H9 (cell line): ENCODE measurements at regions not wholly inside any gene's neighbourhood (a gene's known extent, or its start where the extent isn't known, plus 50 kb on each side); places are given as distances from the start of the nearest gene placed in this dataset.
A peak's percentile ranks its signal among the peaks of the same experiment; 100 is the strongest.

Source experiments
- DNase-seq: peaks from one replicate; pipeline ENCODE4 v3.0.0-alpha.2; 2017
- H2AFZ ChIP-seq: one replicate; pipeline ENCODE4 v1.6.1; 2013; ENCODE audit warnings: mild to moderate bottlenecking, low read length, control low read depth, moderate library complexity
- H2AK5ac ChIP-seq: 2 replicates; pipeline ENCODE4 v1.6.1; 2013; ENCODE audit warnings: low read length, control low read depth, mixed read lengths; ENCODE audit not compliant: insufficient read length
- H2BK120ac ChIP-seq: one replicate; pipeline ENCODE4 v1.6.1; 2013; ENCODE audit warnings: low read depth, mild to moderate bottlenecking, low read length, control low read depth, inconsistent platforms; ENCODE audit not compliant: poor library complexity, severe bottlenecking
- H2BK12ac ChIP-seq: 2 replicates; pipeline ENCODE4 v1.6.1; 2013; ENCODE audit warnings: low read length, control low read depth, mixed read lengths, low read depth; ENCODE audit not compliant: insufficient read length
- H2BK15ac ChIP-seq: 2 replicates; pipeline ENCODE4 v1.6.1; 2013; ENCODE audit warnings: low read depth, low read length, control low read depth
- H2BK20ac ChIP-seq: one replicate; pipeline ENCODE4 v1.6.1; 2013; ENCODE audit warnings: low read depth, mild to moderate bottlenecking, low read length, control low read depth, inconsistent platforms; ENCODE audit not compliant: poor library complexity, severe bottlenecking
- H2BK5ac ChIP-seq: 2 replicates; pipeline ENCODE4 v1.6.1; 2013; ENCODE audit warnings: low read length, control low read depth, mixed read lengths; ENCODE audit not compliant: insufficient read length
- H3K14ac ChIP-seq: 2 replicates; pipeline ENCODE4 v1.6.1; 2013; ENCODE audit warnings: low read length, control low read depth; ENCODE audit not compliant: insufficient read depth
- H3K18ac ChIP-seq: 2 replicates; pipeline ENCODE4 v1.6.1; 2013; ENCODE audit warnings: low read depth, mild to moderate bottlenecking, mixed read lengths, low read length, control low read depth; ENCODE audit not compliant: insufficient read length
- H3K23ac ChIP-seq: 2 replicates; pipeline ENCODE4 v1.6.1; 2013; ENCODE audit warnings: low read length, control low read depth, mixed read lengths, low read depth; ENCODE audit not compliant: insufficient read length
- H3K23me2 ChIP-seq: 2 replicates; pipeline ENCODE4 v1.6.1; 2013; ENCODE audit warnings: low read depth, mild to moderate bottlenecking, mixed read lengths, low read length, control low read depth; ENCODE audit not compliant: insufficient read length, poor library complexity, severe bottlenecking
- H3K27ac ChIP-seq: 2 replicates; pipeline ENCODE4 v1.5.1; 2013; ENCODE audit warnings: low read length, control low read depth, mixed read lengths, low read depth; ENCODE audit not compliant: insufficient read length
- H3K27me3 ChIP-seq: 2 replicates; pipeline ENCODE4 v1.6.1; 2013; ENCODE audit warnings: low read length, control low read depth, inconsistent platforms; ENCODE audit not compliant: insufficient read depth
- H3K4ac ChIP-seq: 2 replicates; pipeline ENCODE4 v1.6.1; 2013; ENCODE audit warnings: low read depth, mild to moderate bottlenecking, control low read depth, inconsistent platforms, low read length, moderate library complexity
- H3K4me1 ChIP-seq: 2 replicates; pipeline ENCODE4 v1.6.1; 2013; ENCODE audit warnings: low read length, control low read depth, inconsistent platforms; ENCODE audit not compliant: insufficient read depth
- H3K4me2 ChIP-seq: 2 replicates; pipeline ENCODE4 v1.6.1; 2013; ENCODE audit warnings: low read length, control low read depth, mixed read lengths; ENCODE audit not compliant: insufficient read length, insufficient read depth
- H3K56ac ChIP-seq: 2 replicates; pipeline ENCODE4 v1.6.1; 2013; ENCODE audit warnings: low read depth, mild to moderate bottlenecking, mixed read lengths, low read length, control low read depth; ENCODE audit not compliant: insufficient read length
- H3K79me1 ChIP-seq: 2 replicates; pipeline ENCODE4 v1.6.1; 2013; ENCODE audit warnings: low read depth, mild to moderate bottlenecking, moderate library complexity, low read length, control low read depth, inconsistent platforms; ENCODE audit not compliant: insufficient read depth, poor library complexity, severe bottlenecking
- H3K79me2 ChIP-seq: 2 replicates; pipeline ENCODE4 v1.6.1; 2013; ENCODE audit warnings: low read length, control low read depth, inconsistent platforms; ENCODE audit not compliant: insufficient read depth
- H3K9ac ChIP-seq: 2 replicates; pipeline ENCODE4 v1.6.1; 2013; ENCODE audit warnings: low read length, control low read depth, mixed read lengths; ENCODE audit not compliant: insufficient read length; ENCODE audit errors: extremely low read depth
- H3K9me3 ChIP-seq: one replicate; pipeline ENCODE4 v1.6.1; 2013; ENCODE audit warnings: low read depth, low read length, inconsistent platforms; ENCODE audit not compliant: control insufficient read depth
- H3T11ph ChIP-seq: one replicate; pipeline ENCODE4 v1.6.1; 2013; ENCODE audit warnings: mild to moderate bottlenecking, low read length, control low read depth, inconsistent platforms
- H4K20me1 ChIP-seq: one replicate; pipeline ENCODE4 v1.6.1; 2013; ENCODE audit not compliant: control insufficient read depth, insufficient read length, insufficient read depth
- H4K5ac ChIP-seq: 2 replicates; pipeline ENCODE4 v1.6.1; 2013; ENCODE audit warnings: low read depth, mild to moderate bottlenecking, mixed read lengths, low read length, control low read depth; ENCODE audit not compliant: insufficient read length
- H4K8ac ChIP-seq: replicated peaks from 2 replicates; pipeline ENCODE4 v1.6.1; 2013; ENCODE audit warnings: low read length, control low read depth, mixed read lengths, low read depth; ENCODE audit not compliant: insufficient read length
- H4K91ac ChIP-seq: 2 replicates; pipeline ENCODE4 v1.6.1; 2013; ENCODE audit warnings: low read depth, mild to moderate bottlenecking, moderate library complexity, mixed read lengths, low read length, control low read depth; ENCODE audit not compliant: insufficient read length
- H3K27ac Mint-ChIP-seq, 3 experiments: 2 replicates in 2 of 3; 3 replicates in 1 of 3; pipeline ENCODE4 v1.8.0; 2020 to 2021; ENCODE audit warnings: mixed read lengths in 3 of 3, mild to moderate bottlenecking in 1 of 3, moderate library complexity in 1 of 3
- H3K27me3 Mint-ChIP-seq: 2 replicates; pipeline ENCODE4 v1.8.0; 2021; ENCODE audit warnings: low read depth, mild to moderate bottlenecking, moderate library complexity, mixed read lengths
- H3K36me3 Mint-ChIP-seq, 3 experiments: 2 replicates in 2 of 3; 3 replicates in 1 of 3; pipeline ENCODE4 v1.8.0; 2020 to 2021; ENCODE audit warnings: low read depth in 3 of 3, mixed read lengths in 3 of 3; ENCODE audit not compliant: insufficient read depth in 1 of 3
- H3K4me1 Mint-ChIP-seq, 2 experiments: 2 replicates each; pipeline ENCODE4 v1.8.0; 2020; ENCODE audit warnings: mixed read lengths in 2 of 2
- H3K4me3 Mint-ChIP-seq, 2 experiments: 2 replicates in 1 of 2; 3 replicates in 1 of 2; pipeline ENCODE4 v1.8.0; 2020 to 2021; ENCODE audit warnings: mild to moderate bottlenecking in 2 of 2, mixed read lengths in 2 of 2, moderate library complexity in 1 of 2
- H3K9me3 Mint-ChIP-seq, 2 experiments: 2 replicates in 1 of 2; 3 replicates in 1 of 2; pipeline ENCODE4 v1.8.0; 2020; ENCODE audit warnings: mild to moderate bottlenecking in 2 of 2, mixed read lengths in 2 of 2, moderate library complexity in 1 of 2
- CTCF ChIP-seq: fragments of 200-600 bp; sonication (generic); conservative IDR thresholded peaks from 3 replicates; pipeline ENCODE4 v1.8.0; 2021; ENCODE audit warnings: antibody characterized with exemption, mild to moderate bottlenecking
- WGBS: extraction: QIAGEN DNeasy Blood & Tissue Kit; methylation state at CpG from one replicate; pipeline ENCODE4 v1.1.7; 2013; ENCODE audit warnings: missing lambda C conversion rate, low lambda C conversion rate, mixed read lengths; ENCODE audit not compliant: insufficient read length; ENCODE audit errors: extremely low coverage; 5-methylcytosine and 5-hydroxymethylcytosine counted together

DNA sequence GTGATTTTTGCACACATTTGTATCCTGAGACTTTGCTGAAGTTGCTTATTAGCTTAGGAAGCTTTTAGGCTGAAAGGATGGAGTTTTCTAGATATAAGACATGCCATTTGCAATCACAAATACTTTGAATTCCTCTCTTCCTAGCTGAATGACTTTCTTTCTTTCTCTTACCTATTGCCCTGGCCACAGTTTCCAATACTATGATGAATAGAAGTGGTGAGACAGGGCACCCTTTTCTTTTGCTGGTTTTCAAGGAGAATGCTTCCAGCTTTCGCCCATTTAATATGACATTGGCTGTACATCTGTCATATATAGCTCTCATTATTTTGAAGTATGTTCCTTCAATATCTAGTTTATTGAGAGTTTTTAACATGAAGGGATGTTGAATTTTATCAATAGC lies 409.6 kb upstream of the EPHA7 start:
- Histone ChIP-seq H4K20me1 (no peaks in the 10 kb centered on the region), H2BK12ac (no peak overlapping the region), H4K8ac (no peak overlapping the region), H2BK20ac (no peak overlapping the region), H3T11ph (no peak overlapping the region), H2AK5ac (no peak overlapping the region), H3K4me2 (no peak overlapping the region), H3K27me3 (no peaks in the 10 kb centered on the region), H2BK15ac (no peak overlapping the region), H3K14ac (no peak overlapping the region), H4K5ac (no peak overlapping the region), H3K27ac (peak overlapping the region; percentile 84), H3K4me1 (no peaks in the 10 kb centered on the region), H3K79me1 (no peaks in the 10 kb centered on the region), H3K18ac (no peak overlapping the region), H3K23me2 (no peaks in the 10 kb centered on the region), H3K23ac (no peak overlapping the region), H2BK5ac (no peak overlapping the region), H3K4ac (no peak overlapping the region), H3K9ac (no peak overlapping the region), H4K91ac (no peak overlapping the region), H3K79me2 (peaks cover 2% of the 10 kb centered on the region; the same call in 1 of the 2 replicates), H2AFZ (no peak overlapping the region), H2BK120ac (no peak overlapping the region), H3K56ac (no peak overlapping the region), H3K9me3 (no peaks in the 10 kb centered on the region)
- H3K9me3 Mint-ChIP-seq, result peaks cover 3 to 18% of the 10 kb centered on the region in 2 experiments; a peak in 4 of 5 replicates
- H3K4me3 Mint-ChIP-seq, result peak overlapping the region; percentile 97 to 98; a peak in 3 of 5 replicates
- H3K27ac Mint-ChIP-seq, result peak overlapping the region in 2 of 3 experiments; percentile 89 to 96; a peak in 3 of 7 replicates
- no peak for DNase-seq
- H3K4me1 Mint-ChIP-seq, result peaks cover 47 to 55% of the 10 kb centered on the region in 2 experiments
- H3K27me3 Mint-ChIP-seq, result peaks cover 4% of the 10 kb centered on the region
- H3K36me3 Mint-ChIP-seq, result peaks cover 64 to 89% (median 79%) of the 10 kb centered on the region in 3 experiments
- WGBS, result no CpG with 5 or more reads among the region's 1 CpG
- TF ChIP-seq CTCF, result no peak
